GM23338 (cell line): ENCODE measurements at regions not wholly inside any gene's neighbourhood (a gene's known extent, or its start where the extent isn't known, plus 50 kb on each side); places are given as distances from the start of the nearest gene placed in this dataset.

Experiments
- ATAC-seq: fragments of 200-7000 bp; cut with Tn5 transposase; 3 replicates; pipeline ENCODE4 v1.9.1; 2020
- DNase-seq: peaks from one replicate; pipeline ENCODE4 v3.0.0-alpha.2; 2015; ENCODE audit warnings: low spot score
- H2AFZ ChIP-seq: fragments of 200-600 bp; sonication (generic); 2 replicates; pipeline ENCODE4 v1.8.0; 2016; ENCODE audit warnings: antibody characterized with exemption, mild to moderate bottlenecking, moderate library complexity
- H3F3A ChIP-seq: fragments of 200-600 bp; sonication (generic); replicated peaks from 2 replicates; pipeline ENCODE4 v1.8.0; 2017; ENCODE audit warnings: antibody characterized with exemption, mixed run types, low read depth
- H3K27ac ChIP-seq: fragments of 200-600 bp; sonication (generic); 2 replicates; pipeline ENCODE4 v1.6.1; 2016; ENCODE audit warnings: low read depth
- H3K27me3 ChIP-seq: fragments of 200-600 bp; sonication (generic); 2 replicates; pipeline ENCODE4 v1.8.0; 2016; ENCODE audit warnings: mild to moderate bottlenecking, mixed run types, moderate library complexity; ENCODE audit not compliant: insufficient read depth
- H3K36me3 ChIP-seq: fragments of 200-600 bp; sonication (generic); 2 replicates; pipeline ENCODE4 v1.8.0; 2016; ENCODE audit warnings: mild to moderate bottlenecking; ENCODE audit not compliant: insufficient read depth
- H3K4me1 ChIP-seq: fragments of 200-600 bp; sonication (generic); 2 replicates; pipeline ENCODE4 v1.8.0; 2016; ENCODE audit warnings: mild to moderate bottlenecking, moderate library complexity; ENCODE audit not compliant: insufficient read depth
- H3K4me2 ChIP-seq: fragments of 200-600 bp; sonication (generic); 2 replicates; pipeline ENCODE4 v1.7.1; 2017; ENCODE audit warnings: mixed run types
- H3K4me3 ChIP-seq: fragments of 200-600 bp; sonication (generic); 2 replicates; pipeline ENCODE4 v1.6.1; 2016; ENCODE audit warnings: mixed run types
- H3K79me2 ChIP-seq: fragments of 200-600 bp; sonication (generic); replicated peaks from 2 replicates; pipeline ENCODE4 v1.8.0; 2017; ENCODE audit warnings: mild to moderate bottlenecking; ENCODE audit not compliant: insufficient read depth
- H3K9me2 ChIP-seq: fragments of 200-600 bp; sonication (generic); 2 replicates; pipeline ENCODE4 v1.8.0; 2017; ENCODE audit not compliant: insufficient read depth
- H4K20me1 ChIP-seq: fragments of 200-600 bp; sonication (generic); replicated peaks from 2 replicates; pipeline ENCODE4 v1.8.0; 2017; ENCODE audit warnings: mild to moderate bottlenecking; ENCODE audit not compliant: insufficient read depth
- H3K27ac Mint-ChIP-seq: 2 replicates; pipeline ENCODE4 v1.8.0; 2020; ENCODE audit warnings: inconsistent platforms, mild to moderate bottlenecking, moderate library complexity, mixed read lengths
- H3K27me3 Mint-ChIP-seq: 3 replicates; pipeline ENCODE4 v1.8.0; 2022; ENCODE audit warnings: low read depth, mild to moderate bottlenecking, moderate library complexity, mixed read lengths, inconsistent platforms; ENCODE audit not compliant: insufficient read depth, poor library complexity
- H3K36me3 Mint-ChIP-seq: 3 replicates; pipeline ENCODE4 v1.8.0; 2021; ENCODE audit warnings: low read depth, mild to moderate bottlenecking, inconsistent platforms, moderate library complexity, mixed read lengths
- H3K4me1 Mint-ChIP-seq: 3 replicates; pipeline ENCODE4 v1.8.0; 2020; ENCODE audit warnings: mild to moderate bottlenecking, inconsistent platforms, mixed read lengths
- H3K4me3 Mint-ChIP-seq: 3 replicates; pipeline ENCODE4 v1.8.0; 2021; ENCODE audit warnings: moderate library complexity, mild to moderate bottlenecking, inconsistent platforms, mixed read lengths
- H3K9me3 Mint-ChIP-seq: 3 replicates; pipeline ENCODE4 v1.8.0; 2020; ENCODE audit warnings: moderate library complexity, mild to moderate bottlenecking, inconsistent platforms, mixed read lengths
- CREB1 ChIP-seq: fragments of 250-450 bp; sonication (Bioruptor Pico); IDR thresholded peaks from 2 replicates; pipeline ENCODE4 v1.5.0; 2020; ENCODE audit warnings: low read depth, mild to moderate bottlenecking, moderate library complexity
- EZH2 ChIP-seq: fragments of 200-600 bp; sonication (generic); IDR thresholded peaks from one replicate; pipeline ENCODE4 v1.8.0; 2017; ENCODE audit warnings: antibody characterized with exemption, mild to moderate bottlenecking, low read depth; ENCODE audit not compliant: unreplicated experiment
- EZH2phosphoT487 ChIP-seq: fragments of 200-600 bp; sonication (generic); IDR thresholded peaks from one replicate; pipeline ENCODE4 v1.8.1; 2018; ENCODE audit warnings: antibody characterized with exemption; ENCODE audit not compliant: unreplicated experiment
- JUNB ChIP-seq: IDR thresholded peaks from one replicate; pipeline ENCODE4 v1.6.1; 2016; ENCODE audit warnings: antibody characterized with exemption; ENCODE audit not compliant: unreplicated experiment
- NANOG ChIP-seq: IDR thresholded peaks from 2 replicates; pipeline ENCODE4 v1.6.1; 2016; ENCODE audit warnings: antibody characterized with exemption, borderline replicate concordance
- POLR2AphosphoS5 ChIP-seq: IDR thresholded peaks from 2 replicates; pipeline ENCODE4 v1.6.1; 2016; ENCODE audit warnings: antibody characterized with exemption, low read depth
- REST ChIP-seq: IDR thresholded peaks from one replicate; pipeline ENCODE4 v1.6.1; 2018; ENCODE audit warnings: antibody characterized with exemption; ENCODE audit not compliant: unreplicated experiment
- STAT1 ChIP-seq: IDR thresholded peaks from one replicate; pipeline ENCODE4 v1.6.1; 2016; ENCODE audit warnings: antibody characterized with exemption; ENCODE audit not compliant: unreplicated experiment
- ZNF114 ChIP-seq: fragments of 250-450 bp; sonication (Bioruptor Pico); IDR thresholded peaks from 2 replicates; pipeline ENCODE4 v1.5.0; 2020; ENCODE audit warnings: mild to moderate bottlenecking, moderate library complexity
- ZNF331 ChIP-seq: fragments of 250-450 bp; sonication (Bioruptor Pico); IDR thresholded peaks from 2 replicates; pipeline ENCODE4 v1.5.0; 2020; ENCODE audit warnings: low read depth, mild to moderate bottlenecking, moderate library complexity
- TF ChIP-seq, protein P1 (sequence below), 2 experiments: fragments of 200-600 bp in 1 of 2; sonication (generic) in 1 of 2; conservative IDR thresholded peaks; 2 replicates each; pipeline versions ENCODE4 v1.5.1 to v1.6.1; 2016 to 2017; ENCODE audit warnings: antibody characterized with exemption in 2 of 2, low read depth in 2 of 2, mild to moderate bottlenecking in 2 of 2, moderate library complexity in 1 of 2
- TF ChIP-seq, protein P2 (sequence below): IDR thresholded peaks from 2 replicates; pipeline ENCODE4 v1.6.1; 2016; ENCODE audit warnings: antibody characterized with exemption
- TF ChIP-seq, protein P3 (sequence below): fragments of 250-450 bp; sonication (Bioruptor Pico); IDR thresholded peaks from 2 replicates; pipeline ENCODE4 v1.5.0; 2020; ENCODE audit warnings: mild to moderate bottlenecking, moderate library complexity

GRCh38 chr9:29021632-29022031 lies 1448.4 kb upstream of the C9orf72 start:
- Mint-ChIP-seq H3K4me1 (no peaks in the 10 kb centered on the region; the same call in 2 of the 3 replicates), H3K9me3 (no peaks in the 10 kb centered on the region), H3K27me3 (no peaks in the 10 kb centered on the region), H3K4me3 (no peak overlapping the region), H3K27ac (no peak overlapping the region), H3K36me3 (no peaks in the 10 kb centered on the region)
- H3K4me2 ChIP-seq: no peak overlapping the region
- no peaks in the 10 kb centered on the region for H3K9me2 ChIP-seq
- H3K4me3 ChIP-seq: no peak overlapping the region
- DNase-seq (no peak), ATAC-seq (no peak)
- H3K36me3 ChIP-seq: no peaks in the 10 kb centered on the region
- no peaks in the 10 kb centered on the region for H3K79me2 ChIP-seq
- H2AFZ ChIP-seq: no peak overlapping the region
- H3K27ac ChIP-seq: no peak overlapping the region
- H3K4me1 ChIP-seq: no peaks in the 10 kb centered on the region
- no peaks in the 10 kb centered on the region for H3K27me3 ChIP-seq
- no peaks in the 10 kb centered on the region for H3F3A ChIP-seq
- TF ChIP-seq ZNF114 (CRISPR knock-in tag): no peak
- TF ChIP-seq POLR2AphosphoS5: no peak
- TF ChIP-seq, protein P1, sequence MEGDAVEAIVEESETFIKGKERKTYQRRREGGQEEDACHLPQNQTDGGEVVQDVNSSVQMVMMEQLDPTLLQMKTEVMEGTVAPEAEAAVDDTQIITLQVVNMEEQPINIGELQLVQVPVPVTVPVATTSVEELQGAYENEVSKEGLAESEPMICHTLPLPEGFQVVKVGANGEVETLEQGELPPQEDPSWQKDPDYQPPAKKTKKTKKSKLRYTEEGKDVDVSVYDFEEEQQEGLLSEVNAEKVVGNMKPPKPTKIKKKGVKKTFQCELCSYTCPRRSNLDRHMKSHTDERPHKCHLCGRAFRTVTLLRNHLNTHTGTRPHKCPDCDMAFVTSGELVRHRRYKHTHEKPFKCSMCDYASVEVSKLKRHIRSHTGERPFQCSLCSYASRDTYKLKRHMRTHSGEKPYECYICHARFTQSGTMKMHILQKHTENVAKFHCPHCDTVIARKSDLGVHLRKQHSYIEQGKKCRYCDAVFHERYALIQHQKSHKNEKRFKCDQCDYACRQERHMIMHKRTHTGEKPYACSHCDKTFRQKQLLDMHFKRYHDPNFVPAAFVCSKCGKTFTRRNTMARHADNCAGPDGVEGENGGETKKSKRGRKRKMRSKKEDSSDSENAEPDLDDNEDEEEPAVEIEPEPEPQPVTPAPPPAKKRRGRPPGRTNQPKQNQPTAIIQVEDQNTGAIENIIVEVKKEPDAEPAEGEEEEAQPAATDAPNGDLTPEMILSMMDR (conservative IDR thresholded peaks at IDR 0.05; ENCODE audit: low read depth in 2 of 2): no peak
- TF ChIP-seq EZH2: no peak
- no peak for TF ChIP-seq STAT1
- TF ChIP-seq CREB1 (CRISPR knock-in tag): no peak
- no peak for TF ChIP-seq NANOG
- TF ChIP-seq, protein P2, sequence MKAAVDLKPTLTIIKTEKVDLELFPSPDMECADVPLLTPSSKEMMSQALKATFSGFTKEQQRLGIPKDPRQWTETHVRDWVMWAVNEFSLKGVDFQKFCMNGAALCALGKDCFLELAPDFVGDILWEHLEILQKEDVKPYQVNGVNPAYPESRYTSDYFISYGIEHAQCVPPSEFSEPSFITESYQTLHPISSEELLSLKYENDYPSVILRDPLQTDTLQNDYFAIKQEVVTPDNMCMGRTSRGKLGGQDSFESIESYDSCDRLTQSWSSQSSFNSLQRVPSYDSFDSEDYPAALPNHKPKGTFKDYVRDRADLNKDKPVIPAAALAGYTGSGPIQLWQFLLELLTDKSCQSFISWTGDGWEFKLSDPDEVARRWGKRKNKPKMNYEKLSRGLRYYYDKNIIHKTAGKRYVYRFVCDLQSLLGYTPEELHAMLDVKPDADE: no peak
- TF ChIP-seq, protein P3, sequence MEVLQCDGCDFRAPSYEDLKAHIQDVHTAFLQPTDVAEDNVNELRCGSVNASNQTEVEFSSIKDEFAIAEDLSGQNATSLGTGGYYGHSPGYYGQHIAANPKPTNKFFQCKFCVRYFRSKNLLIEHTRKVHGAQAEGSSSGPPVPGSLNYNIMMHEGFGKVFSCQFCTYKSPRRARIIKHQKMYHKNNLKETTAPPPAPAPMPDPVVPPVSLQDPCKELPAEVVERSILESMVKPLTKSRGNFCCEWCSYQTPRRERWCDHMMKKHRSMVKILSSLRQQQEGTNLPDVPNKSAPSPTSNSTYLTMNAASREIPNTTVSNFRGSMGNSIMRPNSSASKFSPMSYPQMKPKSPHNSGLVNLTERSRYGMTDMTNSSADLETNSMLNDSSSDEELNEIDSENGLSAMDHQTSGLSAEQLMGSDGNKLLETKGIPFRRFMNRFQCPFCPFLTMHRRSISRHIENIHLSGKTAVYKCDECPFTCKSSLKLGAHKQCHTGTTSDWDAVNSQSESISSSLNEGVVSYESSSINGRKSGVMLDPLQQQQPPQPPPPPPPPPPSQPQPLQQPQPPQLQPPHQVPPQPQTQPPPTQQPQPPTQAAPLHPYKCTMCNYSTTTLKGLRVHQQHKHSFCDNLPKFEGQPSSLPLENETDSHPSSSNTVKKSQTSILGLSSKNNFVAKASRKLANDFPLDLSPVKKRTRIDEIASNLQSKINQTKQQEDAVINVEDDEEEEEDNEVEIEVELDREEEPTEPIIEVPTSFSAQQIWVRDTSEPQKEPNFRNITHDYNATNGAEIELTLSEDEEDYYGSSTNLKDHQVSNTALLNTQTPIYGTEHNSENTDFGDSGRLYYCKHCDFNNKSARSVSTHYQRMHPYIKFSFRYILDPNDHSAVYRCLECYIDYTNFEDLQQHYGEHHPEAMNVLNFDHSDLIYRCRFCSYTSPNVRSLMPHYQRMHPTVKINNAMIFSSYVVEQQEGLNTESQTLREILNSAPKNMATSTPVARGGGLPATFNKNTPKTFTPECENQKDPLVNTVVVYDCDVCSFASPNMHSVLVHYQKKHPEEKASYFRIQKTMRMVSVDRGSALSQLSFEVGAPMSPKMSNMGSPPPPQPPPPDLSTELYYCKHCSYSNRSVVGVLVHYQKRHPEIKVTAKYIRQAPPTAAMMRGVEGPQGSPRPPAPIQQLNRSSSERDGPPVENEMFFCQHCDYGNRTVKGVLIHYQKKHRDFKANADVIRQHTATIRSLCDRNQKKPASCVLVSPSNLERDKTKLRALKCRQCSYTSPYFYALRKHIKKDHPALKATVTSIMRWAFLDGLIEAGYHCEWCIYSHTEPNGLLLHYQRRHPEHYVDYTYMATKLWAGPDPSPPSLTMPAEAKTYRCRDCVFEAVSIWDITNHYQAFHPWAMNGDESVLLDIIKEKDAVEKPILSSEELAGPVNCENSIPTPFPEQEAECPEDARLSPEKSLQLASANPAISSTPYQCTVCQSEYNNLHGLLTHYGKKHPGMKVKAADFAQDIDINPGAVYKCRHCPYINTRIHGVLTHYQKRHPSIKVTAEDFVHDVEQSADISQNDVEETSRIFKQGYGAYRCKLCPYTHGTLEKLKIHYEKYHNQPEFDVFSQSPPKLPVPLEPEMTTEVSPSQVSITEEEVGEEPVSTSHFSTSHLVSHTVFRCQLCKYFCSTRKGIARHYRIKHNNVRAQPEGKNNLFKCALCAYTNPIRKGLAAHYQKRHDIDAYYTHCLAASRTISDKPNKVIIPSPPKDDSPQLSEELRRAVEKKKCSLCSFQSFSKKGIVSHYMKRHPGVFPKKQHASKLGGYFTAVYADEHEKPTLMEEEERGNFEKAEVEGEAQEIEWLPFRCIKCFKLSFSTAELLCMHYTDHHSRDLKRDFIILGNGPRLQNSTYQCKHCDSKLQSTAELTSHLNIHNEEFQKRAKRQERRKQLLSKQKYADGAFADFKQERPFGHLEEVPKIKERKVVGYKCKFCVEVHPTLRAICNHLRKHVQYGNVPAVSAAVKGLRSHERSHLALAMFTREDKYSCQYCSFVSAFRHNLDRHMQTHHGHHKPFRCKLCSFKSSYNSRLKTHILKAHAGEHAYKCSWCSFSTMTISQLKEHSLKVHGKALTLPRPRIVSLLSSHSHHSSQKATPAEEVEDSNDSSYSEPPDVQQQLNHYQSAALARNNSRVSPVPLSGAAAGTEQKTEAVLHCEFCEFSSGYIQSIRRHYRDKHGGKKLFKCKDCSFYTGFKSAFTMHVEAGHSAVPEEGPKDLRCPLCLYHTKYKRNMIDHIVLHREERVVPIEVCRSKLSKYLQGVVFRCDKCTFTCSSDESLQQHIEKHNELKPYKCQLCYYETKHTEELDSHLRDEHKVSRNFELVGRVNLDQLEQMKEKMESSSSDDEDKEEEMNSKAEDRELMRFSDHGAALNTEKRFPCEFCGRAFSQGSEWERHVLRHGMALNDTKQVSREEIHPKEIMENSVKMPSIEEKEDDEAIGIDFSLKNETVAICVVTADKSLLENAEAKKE (CRISPR knock-in tag): no peak
- no peak for TF ChIP-seq REST
- no peak for TF ChIP-seq ZNF331 (CRISPR knock-in tag)
- TF ChIP-seq JUNB: no peak
- no peak for TF ChIP-seq EZH2phosphoT487
- no peaks in the 10 kb centered on the region for H4K20me1 ChIP-seq
